ENCODE measurements at regions not wholly inside any gene's neighbourhood (a gene's known extent, or its start where the extent isn't known, plus 50 kb on each side); places are given as distances from the start of the nearest gene placed in this dataset.

GRCh38 chr20:54745780-54746179 is 270.4 kb downstream of the DOK5 start:
- TF ChIP-seq CTCF (IDR thresholded peaks at IDR 0.05): no peak
- Mint-ChIP-seq H3K27me3 (ENCODE audit: low read depth, poor library complexity) (peaks cover 5% of the 10 kb centered on the region), H3K36me3 (ENCODE audit: low read depth) (no peaks in the 10 kb centered on the region), H3K4me1 (no peaks in the 10 kb centered on the region), H3K4me3 (no peak overlapping the region), H3K9me3 (peaks cover 22% of the 10 kb centered on the region), H3K27ac (no peak overlapping the region)
- no peak for DNase-seq

- no peaks in the 10 kb centered on the region for H3K27me3 Mint-ChIP-seq (ENCODE audit: low read depth, poor library complexity)
- no peak for DNase-seq
- no peak overlapping the region for H3K27ac Mint-ChIP-seq
- no peaks in the 10 kb centered on the region for H3K36me3 Mint-ChIP-seq (ENCODE audit: low read depth)
- no peak for TF ChIP-seq CTCF (IDR thresholded peaks at IDR 0.05)
- H3K4me3 Mint-ChIP-seq: no peak overlapping the region
- H3K4me1 Mint-ChIP-seq: no peaks in the 10 kb centered on the region
- peaks cover 22% of the 10 kb centered on the region for H3K9me3 Mint-ChIP-seq
These were observed 268.7 kb downstream of the DOK5 start for GRCh38 chr20:54744097-54744496.

GRCh38 chr20:54742193-54742592 is 266.8 kb downstream of the DOK5 start:
- no peaks in the 10 kb centered on the region for H3K27me3 Mint-ChIP-seq (ENCODE audit: low read depth, poor library complexity)
- no peak for TF ChIP-seq CTCF (IDR thresholded peaks at IDR 0.05)
- H3K4me3 Mint-ChIP-seq: no peak overlapping the region
- H3K27ac Mint-ChIP-seq: no peak overlapping the region
- H3K4me1 Mint-ChIP-seq: no peaks in the 10 kb centered on the region
- no peaks in the 10 kb centered on the region for H3K36me3 Mint-ChIP-seq (ENCODE audit: low read depth)
- H3K9me3 Mint-ChIP-seq: peaks cover 13% of the 10 kb centered on the region
- DNase-seq: no peak

GRCh38 chr20:54736421-54736820 is 261.0 kb downstream of the DOK5 start:
- no peak overlapping the region for H3K27ac Mint-ChIP-seq
- no peaks in the 10 kb centered on the region for H3K36me3 Mint-ChIP-seq (ENCODE audit: low read depth)
- TF ChIP-seq CTCF (IDR thresholded peaks at IDR 0.05): no peak
- H3K4me1 Mint-ChIP-seq: no peaks in the 10 kb centered on the region
- H3K27me3 Mint-ChIP-seq (ENCODE audit: low read depth, poor library complexity): no peaks in the 10 kb centered on the region
- DNase-seq: no peak
- no peaks in the 10 kb centered on the region for H3K9me3 Mint-ChIP-seq
- no peak overlapping the region for H3K4me3 Mint-ChIP-seq

- no peak for DNase-seq
- H3K36me3 Mint-ChIP-seq (ENCODE audit: low read depth): no peaks in the 10 kb centered on the region
- H3K4me3 Mint-ChIP-seq: no peak overlapping the region
- H3K9me3 Mint-ChIP-seq: no peaks in the 10 kb centered on the region
- no peak overlapping the region for H3K27ac Mint-ChIP-seq
- TF ChIP-seq CTCF (IDR thresholded peaks at IDR 0.05): no peak
- no peaks in the 10 kb centered on the region for H3K4me1 Mint-ChIP-seq
- peaks cover 5% of the 10 kb centered on the region for H3K27me3 Mint-ChIP-seq (ENCODE audit: low read depth, poor library complexity)
These were observed 258.3 kb downstream of the DOK5 start for GRCh38 chr20:54733687-54734086.

GRCh38 chr20:54727490-54727889 is 252.1 kb downstream of the DOK5 start:
- no peak overlapping the region for H3K27ac Mint-ChIP-seq
- H3K27me3 Mint-ChIP-seq (ENCODE audit: low read depth, poor library complexity): peaks cover 5% of the 10 kb centered on the region
- H3K4me1 Mint-ChIP-seq: no peaks in the 10 kb centered on the region
- H3K36me3 Mint-ChIP-seq (ENCODE audit: low read depth): no peaks in the 10 kb centered on the region
- H3K4me3 Mint-ChIP-seq: no peak overlapping the region
- peaks cover 14% of the 10 kb centered on the region for H3K9me3 Mint-ChIP-seq
- no peak for TF ChIP-seq CTCF (IDR thresholded peaks at IDR 0.05)
- no peak for DNase-seq
